GM12878 (cell line): ENCODE measurements at regions not wholly inside any gene's neighbourhood (a gene's known extent, or its start where the extent isn't known, plus 50 kb on each side); places are given as distances from the start of the nearest gene placed in this dataset.

Experiments used
- BCL11A ChIP-seq: IDR thresholded peaks from 2 replicates; pipeline ENCODE4 v1.6.1; 2011; ENCODE audit warnings: low read depth, low read length
- DPF2 ChIP-seq: fragments of 450-650 bp; IDR thresholded peaks from 2 replicates; pipeline ENCODE4 v1.6.1; 2017; ENCODE audit warnings: mild to moderate bottlenecking
- FOXK2 ChIP-seq: fragments of 450-650 bp; IDR thresholded peaks from 2 replicates; pipeline ENCODE4 v1.6.1; 2017; ENCODE audit warnings: mild to moderate bottlenecking, moderate library complexity
- GABPA ChIP-seq: IDR thresholded peaks from 2 replicates; pipeline ENCODE4 v1.6.1; 2014; ENCODE audit warnings: antibody characterized with exemption, low read depth, mild to moderate bottlenecking, inconsistent platforms
- GATAD2B ChIP-seq: fragments of 450-650 bp; conservative IDR thresholded peaks from 2 replicates; pipeline ENCODE4 v1.6.1; 2017; ENCODE audit warnings: low read depth, mild to moderate bottlenecking, moderate library complexity
- HDGF ChIP-seq: fragments of 450-650 bp; IDR thresholded peaks from 2 replicates; pipeline ENCODE4 v1.6.1; 2016; ENCODE audit warnings: antibody characterized with exemption
- JUNB ChIP-seq: IDR thresholded peaks from 2 replicates; pipeline ENCODE4 v1.6.1; 2016; ENCODE audit warnings: antibody characterized with exemption, mild to moderate bottlenecking
- MTA3 ChIP-seq: IDR thresholded peaks from 2 replicates; pipeline ENCODE4 v1.6.1; 2012; ENCODE audit warnings: low read length, inconsistent platforms, borderline replicate concordance
- NR2F1 ChIP-seq: fragments of 450-650 bp; conservative IDR thresholded peaks from 2 replicates; pipeline ENCODE4 v1.6.1; 2017; ENCODE audit warnings: mild to moderate bottlenecking
- PML ChIP-seq: IDR thresholded peaks from 2 replicates; pipeline ENCODE4 v1.6.1; 2012; ENCODE audit warnings: low read length, inconsistent platforms
- POU2F2 ChIP-seq: IDR thresholded peaks from 3 replicates; pipeline ENCODE4 v1.6.1; 2011; ENCODE audit warnings: low read depth, mild to moderate bottlenecking, low read length, borderline replicate concordance
- RBBP5 ChIP-seq: fragments of 200-600 bp; sonication (generic); conservative IDR thresholded peaks from 2 replicates; pipeline ENCODE4 v1.6.1; 2016
- RUNX3 ChIP-seq: IDR thresholded peaks from 2 replicates; pipeline ENCODE4 v1.6.1; 2012; ENCODE audit warnings: low read length, inconsistent platforms
- SMAD5 ChIP-seq: IDR thresholded peaks from 2 replicates; pipeline ENCODE4 v1.6.1; 2016; ENCODE audit warnings: antibody characterized with exemption, low read depth
- SREBF1 ChIP-seq: IDR thresholded peaks from 2 replicates; pipeline ENCODE4 v1.6.1; 2012; ENCODE audit warnings: mild to moderate bottlenecking, low read length
- ZNF24 ChIP-seq: fragments of 450-650 bp; IDR thresholded peaks from 2 replicates; pipeline ENCODE4 v1.6.1; 2017; ENCODE audit warnings: antibody characterized with exemption, mild to moderate bottlenecking
- ZSCAN29 ChIP-seq: fragments of 450-650 bp; IDR thresholded peaks from 2 replicates; pipeline ENCODE4 v1.6.1; 2017; ENCODE audit warnings: mild to moderate bottlenecking, moderate library complexity
- TF ChIP-seq, protein P1 (sequence below): IDR thresholded peaks from 2 replicates; pipeline ENCODE4 v1.6.1; 2012; ENCODE audit warnings: low read length, inconsistent platforms
- TF ChIP-seq, protein P2 (sequence below): IDR thresholded peaks from 2 replicates; pipeline ENCODE4 v1.6.1; 2012; ENCODE audit warnings: low read depth, low read length, improper control_type of control experiment
- TF ChIP-seq, protein P3 (sequence below): IDR thresholded peaks from 2 replicates; pipeline ENCODE4 v1.6.1; 2011; ENCODE audit warnings: mild to moderate bottlenecking, low read depth, low read length, moderate library complexity; ENCODE audit not compliant: insufficient replicate concordance
- TF ChIP-seq, protein P4 (sequence below): fragments of 450-650 bp; IDR thresholded peaks from 2 replicates; pipeline ENCODE4 v1.6.1; 2016; ENCODE audit warnings: mild to moderate bottlenecking
- TF ChIP-seq, protein P5 (sequence below): fragments of 450-650 bp; IDR thresholded peaks from 2 replicates; pipeline ENCODE4 v1.6.1; 2018; ENCODE audit warnings: mild to moderate bottlenecking, low read depth, moderate library complexity; ENCODE audit not compliant: partially characterized antibody
- TF ChIP-seq, protein P6 (sequence below): fragments of 150-350 bp; IDR thresholded peaks from 2 replicates; pipeline ENCODE4 v1.6.1; 2014; ENCODE audit warnings: mild to moderate bottlenecking, low read depth, low read length

DNA sequence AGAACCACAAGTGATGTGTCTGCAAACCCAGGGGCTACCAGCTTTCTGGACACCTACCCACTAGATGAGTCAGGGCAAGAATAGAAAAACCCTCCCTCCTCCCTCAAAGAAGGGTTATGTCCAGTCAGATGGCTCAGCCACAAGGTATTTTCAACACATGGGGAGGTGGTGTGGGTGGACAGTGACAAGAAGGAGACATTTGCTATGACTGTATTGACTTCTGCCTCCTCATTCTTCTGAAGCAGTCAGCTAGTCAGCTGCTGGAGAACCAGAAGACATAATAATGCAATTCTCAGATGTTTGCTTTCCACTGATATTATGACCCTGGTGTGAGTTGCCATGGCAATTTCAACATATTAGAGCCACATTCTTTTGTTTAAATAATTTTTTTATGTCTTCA is 66.7 kb upstream of the GOLGA8B start (continued):
- TF ChIP-seq, protein P1, sequence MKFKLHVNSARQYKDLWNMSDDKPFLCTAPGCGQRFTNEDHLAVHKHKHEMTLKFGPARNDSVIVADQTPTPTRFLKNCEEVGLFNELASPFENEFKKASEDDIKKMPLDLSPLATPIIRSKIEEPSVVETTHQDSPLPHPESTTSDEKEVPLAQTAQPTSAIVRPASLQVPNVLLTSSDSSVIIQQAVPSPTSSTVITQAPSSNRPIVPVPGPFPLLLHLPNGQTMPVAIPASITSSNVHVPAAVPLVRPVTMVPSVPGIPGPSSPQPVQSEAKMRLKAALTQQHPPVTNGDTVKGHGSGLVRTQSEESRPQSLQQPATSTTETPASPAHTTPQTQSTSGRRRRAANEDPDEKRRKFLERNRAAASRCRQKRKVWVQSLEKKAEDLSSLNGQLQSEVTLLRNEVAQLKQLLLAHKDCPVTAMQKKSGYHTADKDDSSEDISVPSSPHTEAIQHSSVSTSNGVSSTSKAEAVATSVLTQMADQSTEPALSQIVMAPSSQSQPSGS: peak; percentile 64
- TF ChIP-seq, protein P2, sequence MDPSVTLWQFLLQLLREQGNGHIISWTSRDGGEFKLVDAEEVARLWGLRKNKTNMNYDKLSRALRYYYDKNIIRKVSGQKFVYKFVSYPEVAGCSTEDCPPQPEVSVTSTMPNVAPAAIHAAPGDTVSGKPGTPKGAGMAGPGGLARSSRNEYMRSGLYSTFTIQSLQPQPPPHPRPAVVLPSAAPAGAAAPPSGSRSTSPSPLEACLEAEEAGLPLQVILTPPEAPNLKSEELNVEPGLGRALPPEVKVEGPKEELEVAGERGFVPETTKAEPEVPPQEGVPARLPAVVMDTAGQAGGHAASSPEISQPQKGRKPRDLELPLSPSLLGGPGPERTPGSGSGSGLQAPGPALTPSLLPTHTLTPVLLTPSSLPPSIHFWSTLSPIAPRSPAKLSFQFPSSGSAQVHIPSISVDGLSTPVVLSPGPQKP: no peak
- TF ChIP-seq, protein P3, sequence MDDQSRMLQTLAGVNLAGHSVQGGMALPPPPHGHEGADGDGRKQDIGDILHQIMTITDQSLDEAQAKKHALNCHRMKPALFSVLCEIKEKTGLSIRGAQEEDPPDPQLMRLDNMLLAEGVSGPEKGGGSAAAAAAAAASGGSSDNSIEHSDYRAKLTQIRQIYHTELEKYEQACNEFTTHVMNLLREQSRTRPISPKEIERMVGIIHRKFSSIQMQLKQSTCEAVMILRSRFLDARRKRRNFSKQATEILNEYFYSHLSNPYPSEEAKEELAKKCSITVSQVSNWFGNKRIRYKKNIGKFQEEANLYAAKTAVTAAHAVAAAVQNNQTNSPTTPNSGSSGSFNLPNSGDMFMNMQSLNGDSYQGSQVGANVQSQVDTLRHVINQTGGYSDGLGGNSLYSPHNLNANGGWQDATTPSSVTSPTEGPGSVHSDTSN: no peak
- no peak for TF ChIP-seq GABPA
- no peak for TF ChIP-seq ZSCAN29
- no peak for TF ChIP-seq SMAD5
- no peak for TF ChIP-seq GATAD2B
- TF ChIP-seq BCL11A: peak; percentile 90
- peak; percentile 64; the same call in 1 of the 2 replicates for TF ChIP-seq JUNB
- no peak for TF ChIP-seq HDGF
- TF ChIP-seq RUNX3: peak; percentile 81
- no peak for TF ChIP-seq PML
- TF ChIP-seq DPF2: no peak
- TF ChIP-seq, protein P4, sequence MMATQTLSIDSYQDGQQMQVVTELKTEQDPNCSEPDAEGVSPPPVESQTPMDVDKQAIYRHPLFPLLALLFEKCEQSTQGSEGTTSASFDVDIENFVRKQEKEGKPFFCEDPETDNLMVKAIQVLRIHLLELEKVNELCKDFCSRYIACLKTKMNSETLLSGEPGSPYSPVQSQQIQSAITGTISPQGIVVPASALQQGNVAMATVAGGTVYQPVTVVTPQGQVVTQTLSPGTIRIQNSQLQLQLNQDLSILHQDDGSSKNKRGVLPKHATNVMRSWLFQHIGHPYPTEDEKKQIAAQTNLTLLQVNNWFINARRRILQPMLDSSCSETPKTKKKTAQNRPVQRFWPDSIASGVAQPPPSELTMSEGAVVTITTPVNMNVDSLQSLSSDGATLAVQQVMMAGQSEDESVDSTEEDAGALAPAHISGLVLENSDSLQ: no peak
- no peak for TF ChIP-seq SREBF1
- no peak for TF ChIP-seq FOXK2
- TF ChIP-seq, protein P5, sequence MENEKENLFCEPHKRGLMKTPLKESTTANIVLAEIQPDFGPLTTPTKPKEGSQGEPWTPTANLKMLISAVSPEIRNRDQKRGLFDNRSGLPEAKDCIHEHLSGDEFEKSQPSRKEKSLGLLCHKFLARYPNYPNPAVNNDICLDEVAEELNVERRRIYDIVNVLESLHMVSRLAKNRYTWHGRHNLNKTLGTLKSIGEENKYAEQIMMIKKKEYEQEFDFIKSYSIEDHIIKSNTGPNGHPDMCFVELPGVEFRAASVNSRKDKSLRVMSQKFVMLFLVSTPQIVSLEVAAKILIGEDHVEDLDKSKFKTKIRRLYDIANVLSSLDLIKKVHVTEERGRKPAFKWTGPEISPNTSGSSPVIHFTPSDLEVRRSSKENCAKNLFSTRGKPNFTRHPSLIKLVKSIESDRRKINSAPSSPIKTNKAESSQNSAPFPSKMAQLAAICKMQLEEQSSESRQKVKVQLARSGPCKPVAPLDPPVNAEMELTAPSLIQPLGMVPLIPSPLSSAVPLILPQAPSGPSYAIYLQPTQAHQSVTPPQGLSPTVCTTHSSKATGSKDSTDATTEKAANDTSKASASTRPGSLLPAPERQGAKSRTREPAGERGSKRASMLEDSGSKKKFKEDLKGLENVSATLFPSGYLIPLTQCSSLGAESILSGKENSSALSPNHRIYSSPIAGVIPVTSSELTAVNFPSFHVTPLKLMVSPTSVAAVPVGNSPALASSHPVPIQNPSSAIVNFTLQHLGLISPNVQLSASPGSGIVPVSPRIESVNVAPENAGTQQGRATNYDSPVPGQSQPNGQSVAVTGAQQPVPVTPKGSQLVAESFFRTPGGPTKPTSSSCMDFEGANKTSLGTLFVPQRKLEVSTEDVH: no peak
- TF ChIP-seq RBBP5: no peak
- no peak for TF ChIP-seq MTA3
- no peak for TF ChIP-seq ZNF24
- TF ChIP-seq, protein P6, sequence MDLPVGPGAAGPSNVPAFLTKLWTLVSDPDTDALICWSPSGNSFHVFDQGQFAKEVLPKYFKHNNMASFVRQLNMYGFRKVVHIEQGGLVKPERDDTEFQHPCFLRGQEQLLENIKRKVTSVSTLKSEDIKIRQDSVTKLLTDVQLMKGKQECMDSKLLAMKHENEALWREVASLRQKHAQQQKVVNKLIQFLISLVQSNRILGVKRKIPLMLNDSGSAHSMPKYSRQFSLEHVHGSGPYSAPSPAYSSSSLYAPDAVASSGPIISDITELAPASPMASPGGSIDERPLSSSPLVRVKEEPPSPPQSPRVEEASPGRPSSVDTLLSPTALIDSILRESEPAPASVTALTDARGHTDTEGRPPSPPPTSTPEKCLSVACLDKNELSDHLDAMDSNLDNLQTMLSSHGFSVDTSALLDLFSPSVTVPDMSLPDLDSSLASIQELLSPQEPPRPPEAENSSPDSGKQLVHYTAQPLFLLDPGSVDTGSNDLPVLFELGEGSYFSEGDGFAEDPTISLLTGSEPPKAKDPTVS: no peak
- TF ChIP-seq NR2F1: no peak
- 0 out of 3 replicates have a peak, but pooled peaks have one; percentile 29 for TF ChIP-seq POU2F2
